ENCODE measurements at regions not wholly inside any gene's neighbourhood (a gene's known extent, or its start where the extent isn't known, plus 50 kb on each side); places are given as distances from the start of the nearest gene placed in this dataset.
"Not testable (repeated sequence)": the region's sequence is repeated elsewhere in the genome, so short reads cannot be mapped to it uniquely, and the experiment has no call there.

GRCh38 chr12:127774828-127775227 is 492.1 kb upstream of the TMEM132C start:
- no peak for DNase-seq (ENCODE audit: low spot score)

GRCh38 chr12:127779301-127780045 is 487.5 kb upstream of the TMEM132C start:
- no peak for DNase-seq (ENCODE audit: low spot score)

DNA sequence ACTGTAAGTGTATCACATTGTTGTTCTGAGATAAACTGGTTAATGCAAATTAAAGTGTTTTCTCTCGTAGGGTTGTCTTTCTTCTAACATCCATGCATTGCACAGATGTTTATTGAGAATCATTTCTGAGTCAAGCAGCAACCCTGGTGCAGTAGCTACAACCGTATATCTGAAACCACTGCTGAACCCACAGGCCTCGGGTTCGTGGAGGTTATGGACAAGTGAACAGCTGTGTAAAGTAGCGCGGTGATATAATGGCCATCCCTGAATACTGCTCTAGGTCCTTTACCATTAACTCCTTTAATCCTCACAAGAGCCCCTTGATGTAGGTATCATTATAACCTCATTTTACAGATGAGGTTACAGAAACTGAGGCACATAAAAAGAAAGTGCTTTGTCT is 486.1 kb upstream of the TMEM132C start:
- DNase-seq (ENCODE audit: low spot score): no peak

DNA sequence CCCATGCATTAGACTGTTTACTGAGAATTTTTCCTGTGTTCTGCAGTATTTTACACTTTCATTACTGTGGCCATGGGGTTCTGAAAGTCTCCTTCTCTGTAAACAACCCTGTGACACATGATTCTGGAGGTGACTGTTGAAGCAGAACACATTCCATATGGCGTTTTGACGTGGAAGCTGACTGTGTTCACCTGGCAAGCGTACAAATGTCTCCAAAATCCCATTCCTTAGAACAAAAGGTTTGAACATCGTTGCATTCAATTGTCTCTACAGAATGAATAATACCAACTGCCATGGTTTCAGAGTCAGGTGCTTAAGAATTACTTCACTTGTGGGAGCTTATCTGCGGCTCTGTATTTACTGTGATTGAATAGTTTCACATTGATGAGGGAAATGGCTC is 485.6 kb upstream of the TMEM132C start:
- no peak for DNase-seq (ENCODE audit: low spot score)

GRCh38 chr12:127785540-127785939 is 481.4 kb upstream of the TMEM132C start:
- no peak for DNase-seq (ENCODE audit: low spot score)

- peak; percentile 76 for DNase-seq (ENCODE audit: low spot score)
These were observed 480.9 kb upstream of the TMEM132C start for GRCh38 chr12:127785986-127786590.

DNA sequence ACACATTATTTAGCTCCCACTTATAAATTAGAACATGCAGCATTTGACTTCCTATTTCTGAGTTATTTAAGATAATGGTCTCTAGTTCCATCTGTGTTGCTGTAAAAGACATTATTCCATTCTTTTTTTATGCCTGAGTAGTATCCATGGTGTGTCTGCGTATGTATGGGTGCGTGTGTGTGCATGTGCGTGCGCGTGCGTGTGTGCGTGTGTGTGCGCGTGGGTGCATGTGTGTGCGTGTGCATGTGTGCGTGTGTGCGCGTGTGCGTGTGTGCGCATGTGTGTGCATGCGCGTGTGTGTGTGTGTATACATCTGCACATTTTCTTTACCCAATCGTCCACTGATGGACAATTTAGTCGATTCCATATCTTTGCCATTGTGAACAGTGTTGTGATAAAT is 479.4 kb upstream of the TMEM132C start:
- no peak for DNase-seq (ENCODE audit: low spot score)

DNA sequence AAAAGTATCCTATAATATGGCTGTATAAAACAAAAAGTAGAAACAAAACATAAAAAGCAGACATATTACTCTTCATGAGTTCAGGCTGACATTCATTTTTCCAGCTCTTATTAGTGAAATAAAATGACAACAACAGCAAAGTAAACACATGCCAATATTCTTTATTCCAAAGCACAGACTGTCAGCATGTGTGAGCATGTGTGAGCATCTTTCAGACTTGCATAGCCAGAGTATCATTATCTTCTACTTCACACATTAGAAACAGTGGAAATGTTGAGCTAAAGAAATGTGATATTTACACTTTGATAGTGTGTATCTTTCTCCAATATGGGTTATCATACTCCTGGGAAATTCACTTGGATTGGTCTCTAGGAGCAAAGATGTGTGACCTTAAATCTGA is 476.6 kb upstream of the TMEM132C start:
- no peak for DNase-seq (ENCODE audit: low spot score)

- no peak for DNase-seq (ENCODE audit: low spot score)
These were observed 475.8 kb upstream of the TMEM132C start for GRCh38 chr12:127791217-127791616.

DNA sequence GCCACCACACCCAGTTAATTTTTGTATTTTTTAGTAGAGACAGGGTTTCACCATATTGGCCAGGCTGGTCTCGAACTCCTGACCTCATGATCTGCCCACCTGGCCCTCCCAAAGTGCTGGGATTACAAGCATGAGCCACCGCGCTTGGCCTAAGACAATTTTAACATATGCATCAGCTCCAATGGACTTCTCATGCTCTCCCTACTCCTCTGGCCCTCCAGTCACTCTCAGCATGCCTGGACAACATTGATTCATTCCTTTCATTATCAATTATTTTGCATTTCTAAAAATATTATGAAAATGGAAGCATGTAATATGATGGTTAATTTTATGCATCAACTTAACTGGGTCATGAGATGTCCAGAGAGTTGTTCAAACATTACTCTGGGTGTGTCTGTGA is 469.1 kb upstream of the TMEM132C start:
- DNase-seq (ENCODE audit: low spot score): no peak

GRCh38 chr12:127802271-127802670 is 464.7 kb upstream of the TMEM132C start:
- no peak for DNase-seq (ENCODE audit: low spot score)

- no peak for DNase-seq (ENCODE audit: low spot score)
These were observed 463.4 kb upstream of the TMEM132C start for GRCh38 chr12:127803545-127803944.

- DNase-seq (ENCODE audit: low spot score): no peak
These were observed 457.7 kb upstream of the TMEM132C start for GRCh38 chr12:127809275-127809674.

DNA sequence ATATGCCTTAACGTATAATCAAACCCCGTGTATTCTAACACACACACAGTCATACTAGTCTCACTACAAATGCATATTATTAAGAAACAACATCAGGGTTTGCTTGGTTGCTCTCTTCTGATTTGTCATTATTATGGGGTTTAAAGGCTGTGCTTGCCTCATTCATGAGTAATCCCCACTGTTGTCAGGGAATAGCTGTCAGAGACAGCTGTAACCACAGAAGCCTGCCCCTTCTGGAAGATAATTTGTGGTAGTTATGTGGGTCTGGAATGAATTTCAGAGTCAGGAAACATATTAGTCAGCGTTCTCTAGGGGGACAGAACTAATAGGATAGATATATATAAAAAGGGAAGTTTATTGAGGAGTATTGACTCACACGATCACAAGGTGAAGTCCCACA is 456.9 kb upstream of the TMEM132C start:
- DNase-seq (ENCODE audit: low spot score): no peak

- DNase-seq (ENCODE audit: low spot score): not testable (repeated sequence)
These were observed 456.5 kb upstream of the TMEM132C start for GRCh38 chr12:127810459-127810858.

DNA sequence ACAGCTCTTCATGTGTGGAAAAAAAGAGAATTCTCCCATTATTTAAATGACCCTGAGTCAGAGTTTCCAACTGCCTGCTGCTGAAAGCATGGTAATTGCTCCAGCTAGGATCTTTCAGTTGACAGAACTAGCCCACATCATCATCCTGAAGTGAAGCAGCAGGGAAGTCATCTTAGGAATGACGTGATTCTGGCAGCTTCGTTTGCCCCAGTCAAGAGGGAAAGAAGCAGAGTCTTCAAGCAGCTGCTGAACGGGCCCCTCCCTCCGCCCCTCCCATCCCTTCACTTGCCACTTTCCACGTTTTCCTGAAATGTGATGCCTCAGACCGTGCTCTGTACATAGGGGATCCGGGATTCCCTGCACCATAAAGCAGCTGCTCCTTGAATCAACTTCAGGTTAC is 455.0 kb upstream of the TMEM132C start:
- DNase-seq (ENCODE audit: low spot score): peak; percentile 59

- DNase-seq (ENCODE audit: low spot score): no peak
These were observed 453.8 kb upstream of the TMEM132C start for GRCh38 chr12:127813147-127813546.

DNA sequence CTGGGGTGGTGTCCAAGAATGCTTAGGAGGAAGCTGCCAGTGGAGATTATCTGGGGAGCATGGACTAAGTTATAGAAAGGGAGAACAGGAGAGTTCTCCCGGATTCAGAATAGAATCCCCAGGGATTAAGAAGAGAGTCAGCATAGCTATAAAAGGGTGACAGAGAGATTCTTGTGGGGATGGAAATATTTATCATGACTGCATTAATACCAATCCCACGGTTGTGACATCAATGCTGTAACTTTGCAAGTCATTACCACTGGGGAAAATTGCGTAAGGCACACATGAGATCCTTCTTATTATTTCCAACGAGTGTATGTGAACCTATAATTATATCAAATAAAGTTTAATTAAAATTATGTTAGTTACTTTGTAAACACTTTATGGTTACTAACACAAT is 447.9 kb upstream of the TMEM132C start:
- DNase-seq (ENCODE audit: low spot score): no peak

GRCh38 chr12:127820271-127820670 is 446.7 kb upstream of the TMEM132C start:
- no peak for DNase-seq (ENCODE audit: low spot score)

DNA sequence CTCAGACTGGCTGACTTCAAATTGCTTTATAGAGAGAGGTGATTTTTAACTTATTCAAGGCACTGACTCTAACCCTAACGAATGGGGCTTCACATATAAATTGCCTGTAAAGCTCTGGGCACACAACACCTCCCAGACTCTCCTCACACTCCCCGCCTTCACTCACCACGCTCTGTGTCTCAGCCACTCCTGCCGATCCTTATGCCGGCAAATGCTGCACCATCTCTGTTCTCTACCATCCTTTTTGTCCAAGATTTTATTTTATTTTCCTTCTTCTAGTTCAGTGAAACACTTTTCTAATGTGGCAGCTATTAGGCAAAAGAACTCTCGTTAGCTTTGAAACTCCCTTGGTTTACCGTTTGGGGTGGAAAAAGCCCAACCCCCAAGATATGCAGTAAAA is 446.1 kb upstream of the TMEM132C start:
- no peak for DNase-seq (ENCODE audit: low spot score)

DNA sequence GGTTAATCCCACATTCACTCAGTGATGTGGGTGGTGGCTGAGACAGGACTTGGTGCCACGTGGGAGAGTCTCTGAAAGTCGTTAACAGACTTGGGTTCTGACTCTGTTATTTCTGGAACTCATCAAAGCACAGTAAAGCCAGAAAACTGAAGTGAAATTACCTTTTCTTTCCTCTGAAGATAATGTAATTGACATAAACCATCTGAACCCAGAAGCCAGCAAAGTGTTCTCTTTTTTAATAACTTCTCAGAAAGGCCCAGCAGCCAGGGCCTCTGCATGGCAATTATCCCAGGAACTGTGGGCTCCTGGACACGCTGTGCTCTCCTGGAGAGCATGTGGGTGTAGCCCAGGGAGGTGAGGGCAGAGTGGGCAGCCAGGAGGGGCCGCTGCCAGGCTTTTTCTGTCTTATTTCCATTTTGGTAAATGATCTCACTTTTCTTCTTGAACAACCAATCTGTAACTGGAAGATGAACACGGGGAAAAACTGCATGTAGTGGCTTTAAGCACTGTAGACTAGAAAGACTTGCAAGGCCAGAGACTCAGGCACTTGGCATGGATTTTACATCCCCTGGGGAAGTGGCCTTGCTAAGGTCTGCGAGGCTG is 444.1 kb upstream of the TMEM132C start:
- peak; percentile 92 for DNase-seq (ENCODE audit: low spot score)

DNA sequence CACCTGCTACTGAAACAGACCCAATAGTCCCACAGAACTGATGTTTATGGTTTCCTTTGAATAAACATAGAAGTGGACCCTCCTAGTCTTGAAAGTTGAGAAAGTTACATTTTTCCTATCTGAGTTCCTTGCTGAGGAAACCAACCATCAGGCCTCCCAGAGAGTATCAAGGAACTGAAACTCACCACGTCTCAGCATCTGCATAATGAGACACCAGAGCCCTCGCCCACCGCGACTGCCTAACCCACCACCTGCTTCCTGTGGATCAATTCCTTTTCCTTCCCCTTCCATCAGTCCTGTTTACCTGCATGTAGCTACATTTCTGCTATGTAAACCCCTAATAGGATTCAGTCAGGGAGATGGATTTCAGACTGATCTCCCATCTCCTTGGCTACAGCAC is 443.2 kb upstream of the TMEM132C start:
- no peak for DNase-seq (ENCODE audit: low spot score)
